Fibroblast of the aortic adventitia (primary cell): ENCODE measurements at regions not wholly inside any gene's neighbourhood (a gene's known extent, or its start where the extent isn't known, plus 50 kb on each side); places are given as distances from the start of the nearest gene placed in this dataset.
"Not testable (repeated sequence)": the region's sequence is repeated elsewhere in the genome, so short reads cannot be mapped to it uniquely, and the experiment has no call there.

Experiments used
- DNase-seq: peaks from one replicate; pipeline ENCODE4 v3.0.0-alpha.2; 2010; ENCODE audit warnings: low read depth
- H3K4me3 ChIP-seq: 2 replicates; pipeline ENCODE4 v1.5.1; 2011; ENCODE audit warnings: low read depth, mild to moderate bottlenecking, control low read depth, low read length, moderate library complexity
- CTCF ChIP-seq: IDR thresholded peaks from 2 replicates; pipeline ENCODE4 v1.5.1; 2011; ENCODE audit warnings: mild to moderate bottlenecking, low read length, control low read depth, inconsistent platforms; ENCODE audit not compliant: insufficient read depth

GRCh38 chr9:40951876-40952494, 176.5 kb downstream of the FOXD4L6 start:
- H3K4me3 ChIP-seq, DNase-seq: not testable (repeated sequence)

- DNase-seq, result not testable (repeated sequence)
Observed at GRCh38 chr9:40946228-40946627, 182.3 kb downstream of the FOXD4L6 start.

GRCh38 chr9:40942730-40943129, 185.8 kb downstream of the FOXD4L6 start:
- H3K4me3 ChIP-seq, DNase-seq: not testable (repeated sequence)

More at GRCh38 chr9:40946228-40946627, 182.3 kb downstream of the FOXD4L6 start:
- H3K4me3 ChIP-seq, result not testable (repeated sequence)

- not testable (repeated sequence) for H3K4me3 ChIP-seq, DNase-seq
Observed at GRCh38 chr9:40939888-40940209, 188.6 kb downstream of the FOXD4L6 start.

GRCh38 chr9:40939201-40939887, 189.1 kb downstream of the FOXD4L6 start:
- DNase-seq, H3K4me3 ChIP-seq: not testable (repeated sequence)

- no peak for TF ChIP-seq CTCF
- no peak for DNase-seq
- no peak overlapping the region for H3K4me3 ChIP-seq
Observed at GRCh38 chr9:40935336-40935735, 193.1 kb downstream of the FOXD4L6 start.

- H3K4me3 ChIP-seq, DNase-seq: not testable (repeated sequence)
Observed at GRCh38 chr9:40934480-40934879, 194.0 kb downstream of the FOXD4L6 start.

- H3K4me3 ChIP-seq, DNase-seq: not testable (repeated sequence)
Observed at GRCh38 chr9:40930426-40930825, 198.1 kb downstream of the FOXD4L6 start.

GRCh38 chr9:40929488-40929845, 199.0 kb downstream of the FOXD4L6 start:
- H3K4me3 ChIP-seq, DNase-seq: not testable (repeated sequence)

- no peak for TF ChIP-seq CTCF
- no peak for DNase-seq
- no peak overlapping the region for H3K4me3 ChIP-seq
Observed at GRCh38 chr9:40928803-40929487, 199.5 kb downstream of the FOXD4L6 start.

- no peak for DNase-seq
- no peak for TF ChIP-seq CTCF
- H3K4me3 ChIP-seq, result no peak overlapping the region
Observed at GRCh38 chr9:40927851-40928802, 200.4 kb downstream of the FOXD4L6 start.
